Endothelial cell (in vitro differentiated cells): ENCODE measurements at regions not wholly inside any gene's neighbourhood (a gene's known extent, or its start where the extent isn't known, plus 50 kb on each side); places are given as distances from the start of the nearest gene placed in this dataset.

Experiments
- DNase-seq: peaks from one replicate; pipeline ENCODE4 v3.0.0; 2021; ENCODE audit warnings: low spot score
- H3K27ac Mint-ChIP-seq: one replicate; pipeline ENCODE4 v1.8.0; 2021; ENCODE audit warnings: mixed read lengths, inconsistent platforms; ENCODE audit not compliant: unreplicated experiment
- H3K27me3 Mint-ChIP-seq: one replicate; pipeline ENCODE4 v1.8.0; 2021; ENCODE audit warnings: mild to moderate bottlenecking, moderate library complexity, mixed read lengths, inconsistent platforms; ENCODE audit not compliant: unreplicated experiment
- H3K36me3 Mint-ChIP-seq: one replicate; pipeline ENCODE4 v1.8.0; 2021; ENCODE audit warnings: mild to moderate bottlenecking, low read depth, mixed read lengths, inconsistent platforms; ENCODE audit not compliant: unreplicated experiment
- H3K4me1 Mint-ChIP-seq: one replicate; pipeline ENCODE4 v1.8.0; 2021; ENCODE audit warnings: mild to moderate bottlenecking, mixed read lengths, inconsistent platforms; ENCODE audit not compliant: unreplicated experiment
- H3K4me3 Mint-ChIP-seq: one replicate; pipeline ENCODE4 v1.8.0; 2021; ENCODE audit warnings: mild to moderate bottlenecking, mixed read lengths, inconsistent platforms; ENCODE audit not compliant: unreplicated experiment
- H3K9me3 Mint-ChIP-seq: one replicate; pipeline ENCODE4 v1.8.0; 2021; ENCODE audit warnings: mixed read lengths, inconsistent platforms; ENCODE audit not compliant: unreplicated experiment
- TF ChIP-seq, protein P1 (sequence below): fragments of 200-600 bp; sonication (generic); IDR thresholded peaks from one replicate; pipeline ENCODE4 v1.5.0; 2021; ENCODE audit warnings: antibody characterized with exemption; ENCODE audit not compliant: unreplicated experiment

DNA sequence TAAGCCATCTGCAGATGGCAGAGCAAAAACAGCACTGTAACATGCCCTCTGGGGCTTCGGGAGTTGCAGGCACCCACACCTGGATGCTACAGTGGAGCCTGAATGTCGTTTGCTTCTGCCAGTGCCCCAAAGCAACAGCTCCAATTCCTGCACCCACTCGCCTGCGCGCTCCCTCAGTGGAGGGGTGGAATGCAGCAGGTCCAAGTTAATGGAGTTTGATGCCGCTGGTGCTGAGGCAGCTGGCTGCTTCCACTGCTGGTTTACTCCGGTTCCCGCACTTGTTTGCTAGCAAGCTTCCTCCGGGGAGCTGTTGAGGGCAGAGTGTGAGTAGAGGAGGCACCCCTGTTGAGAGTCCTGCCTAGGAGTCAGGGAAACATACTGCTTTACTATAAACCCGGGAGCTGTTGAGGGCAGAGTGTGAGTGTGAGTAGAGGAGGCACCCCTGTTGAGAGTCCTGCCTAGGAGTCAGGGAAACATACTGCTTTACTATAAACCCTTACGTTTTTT lies 584.0 kb upstream of the TMPRSS15 start:
- no peaks in the 10 kb centered on the region for H3K27me3 Mint-ChIP-seq
- no peak for DNase-seq
- TF ChIP-seq, protein P1, sequence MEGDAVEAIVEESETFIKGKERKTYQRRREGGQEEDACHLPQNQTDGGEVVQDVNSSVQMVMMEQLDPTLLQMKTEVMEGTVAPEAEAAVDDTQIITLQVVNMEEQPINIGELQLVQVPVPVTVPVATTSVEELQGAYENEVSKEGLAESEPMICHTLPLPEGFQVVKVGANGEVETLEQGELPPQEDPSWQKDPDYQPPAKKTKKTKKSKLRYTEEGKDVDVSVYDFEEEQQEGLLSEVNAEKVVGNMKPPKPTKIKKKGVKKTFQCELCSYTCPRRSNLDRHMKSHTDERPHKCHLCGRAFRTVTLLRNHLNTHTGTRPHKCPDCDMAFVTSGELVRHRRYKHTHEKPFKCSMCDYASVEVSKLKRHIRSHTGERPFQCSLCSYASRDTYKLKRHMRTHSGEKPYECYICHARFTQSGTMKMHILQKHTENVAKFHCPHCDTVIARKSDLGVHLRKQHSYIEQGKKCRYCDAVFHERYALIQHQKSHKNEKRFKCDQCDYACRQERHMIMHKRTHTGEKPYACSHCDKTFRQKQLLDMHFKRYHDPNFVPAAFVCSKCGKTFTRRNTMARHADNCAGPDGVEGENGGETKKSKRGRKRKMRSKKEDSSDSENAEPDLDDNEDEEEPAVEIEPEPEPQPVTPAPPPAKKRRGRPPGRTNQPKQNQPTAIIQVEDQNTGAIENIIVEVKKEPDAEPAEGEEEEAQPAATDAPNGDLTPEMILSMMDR = no peak
- H3K27ac Mint-ChIP-seq = no peak overlapping the region
- H3K9me3 Mint-ChIP-seq = no peaks in the 10 kb centered on the region
- no peak overlapping the region for H3K4me3 Mint-ChIP-seq
- H3K4me1 Mint-ChIP-seq = no peaks in the 10 kb centered on the region
- no peaks in the 10 kb centered on the region for H3K36me3 Mint-ChIP-seq

DNA sequence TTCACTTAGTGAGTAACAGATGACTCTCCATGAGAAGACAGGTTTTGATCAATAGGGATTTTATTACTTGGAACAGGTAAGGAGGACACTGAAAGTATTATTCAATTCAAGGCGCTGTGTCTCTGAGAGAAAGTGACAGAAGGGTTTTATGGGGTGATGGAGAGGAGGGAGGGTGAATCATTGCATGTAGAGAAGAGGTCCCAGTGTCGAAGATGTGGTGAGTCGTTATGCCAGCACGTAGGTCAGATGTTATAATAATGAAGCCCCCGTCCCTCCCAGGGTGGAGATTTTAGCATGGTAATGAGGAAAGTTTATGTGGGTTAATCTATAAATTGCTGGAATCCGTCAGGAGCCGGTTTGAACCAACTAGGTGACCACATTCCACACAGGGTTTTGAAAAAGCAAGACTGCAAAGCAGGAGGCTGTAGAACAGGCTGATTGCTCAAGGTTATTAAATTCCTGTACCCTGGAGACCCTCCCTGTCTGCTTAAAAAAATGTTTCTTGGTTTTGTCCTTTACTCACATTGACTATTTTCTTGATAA lies 586.4 kb upstream of the TMPRSS15 start:
- H3K9me3 Mint-ChIP-seq = no peaks in the 10 kb centered on the region
- H3K4me1 Mint-ChIP-seq = no peaks in the 10 kb centered on the region
- DNase-seq = no peak
- no peak overlapping the region for H3K4me3 Mint-ChIP-seq
- H3K27me3 Mint-ChIP-seq = no peaks in the 10 kb centered on the region
- H3K36me3 Mint-ChIP-seq = peaks cover 4% of the 10 kb centered on the region
- TF ChIP-seq, protein P1 = no peak
- no peak overlapping the region for H3K27ac Mint-ChIP-seq

DNA sequence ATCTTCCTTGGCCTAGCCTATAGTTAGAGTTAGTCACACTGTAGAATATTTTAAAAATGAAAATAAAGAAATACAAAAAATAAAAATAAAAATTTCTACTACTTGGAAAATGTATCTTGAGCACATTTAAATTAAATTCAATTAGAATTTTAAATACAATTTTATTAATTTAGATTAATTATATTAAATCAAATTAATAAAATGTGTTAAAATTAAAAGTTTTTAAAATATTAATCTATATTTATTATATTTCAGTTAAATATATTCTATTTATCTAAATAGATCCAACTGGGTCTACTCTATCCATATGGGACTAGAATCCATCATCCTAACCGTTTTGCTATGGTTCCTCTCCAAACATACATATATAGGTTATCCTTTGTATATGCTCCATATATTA lies 588.3 kb upstream of the TMPRSS15 start:
- TF ChIP-seq, protein P1 = no peak
- H3K27me3 Mint-ChIP-seq = no peaks in the 10 kb centered on the region
- DNase-seq = no peak
- H3K36me3 Mint-ChIP-seq = peaks cover 4% of the 10 kb centered on the region
- no peak overlapping the region for H3K27ac Mint-ChIP-seq
- no peaks in the 10 kb centered on the region for H3K4me1 Mint-ChIP-seq
- no peak overlapping the region for H3K4me3 Mint-ChIP-seq
- H3K9me3 Mint-ChIP-seq = no peaks in the 10 kb centered on the region

DNA sequence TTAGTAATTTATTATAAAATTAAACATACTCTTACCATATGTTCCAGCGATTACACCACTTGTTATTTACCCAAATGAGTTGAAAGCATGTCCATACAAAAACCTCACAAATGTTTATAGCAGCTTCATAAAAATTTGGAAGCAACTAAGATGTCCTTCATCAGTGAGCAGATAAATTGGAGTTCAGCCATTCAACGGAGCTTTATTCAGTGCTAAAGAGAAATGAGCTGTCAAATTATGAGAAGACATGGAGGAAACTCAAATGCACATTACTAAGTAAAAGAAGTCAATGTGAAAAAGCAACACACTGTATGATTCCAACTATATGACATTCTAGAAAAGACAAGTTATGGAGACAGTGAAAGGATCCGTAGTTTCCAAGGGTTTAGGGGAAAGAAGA lies 606.7 kb upstream of the TMPRSS15 start:
- Mint-ChIP-seq H3K36me3 (no peaks in the 10 kb centered on the region), H3K27ac (no peak overlapping the region), H3K4me1 (no peaks in the 10 kb centered on the region), H3K9me3 (no peaks in the 10 kb centered on the region), H3K27me3 (peaks cover 1% of the 10 kb centered on the region), H3K4me3 (no peak overlapping the region)
- DNase-seq = no peak
- TF ChIP-seq, protein P1 = no peak

DNA sequence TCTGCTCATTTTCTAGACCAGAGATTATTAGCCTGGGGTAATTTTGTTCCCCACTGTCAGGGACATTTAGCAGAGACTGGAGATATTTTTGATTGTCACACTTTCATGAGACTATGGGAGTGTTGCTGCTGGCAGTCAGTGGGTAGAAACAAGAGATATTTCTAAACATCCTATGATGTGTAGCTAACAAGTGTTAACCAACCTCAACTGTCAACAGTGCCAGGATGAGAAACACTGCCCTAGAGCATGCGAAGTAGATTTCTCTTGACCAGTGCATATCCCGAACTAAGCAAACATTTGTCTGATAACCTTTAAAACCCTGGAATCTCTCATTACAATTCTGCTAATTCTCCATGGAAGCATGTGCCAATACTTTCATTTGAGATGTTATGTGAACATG lies 607.4 kb upstream of the TMPRSS15 start:
- H3K9me3 Mint-ChIP-seq = no peaks in the 10 kb centered on the region
- H3K36me3 Mint-ChIP-seq = no peaks in the 10 kb centered on the region
- TF ChIP-seq, protein P1 = no peak
- H3K4me3 Mint-ChIP-seq = no peak overlapping the region
- no peaks in the 10 kb centered on the region for H3K4me1 Mint-ChIP-seq
- peaks cover 1% of the 10 kb centered on the region for H3K27me3 Mint-ChIP-seq
- no peak for DNase-seq
- H3K27ac Mint-ChIP-seq = no peak overlapping the region
